PC-3 (cell line): ENCODE measurements at regions not wholly inside any gene's neighbourhood (a gene's known extent, or its start where the extent isn't known, plus 50 kb on each side); places are given as distances from the start of the nearest gene placed in this dataset.

Experiments
- ATAC-seq: fragments of 200-7000 bp; cut with Tn5 transposase; 2 replicates; pipeline ENCODE4 v1.9.1; 2020; ENCODE audit warnings: mild to moderate bottlenecking, moderate library complexity
- BruUV-seq: library from RNA; stranded (reverse); fragments of 400-500 nt; replicated peaks from 2 replicates; lab custom pipeline; 2021; lab: Mats Ljungman, UMichigan
- CTCF ChIA-PET: fragments of 300-600 bp; sonication (Branson Sonifier 250); formaldehyde crosslinking; loops from one replicate; lab custom pipeline; 2022; ENCODE audit warnings: antibody characterized with exemption; lab: Charles Lee
- POLR2A ChIA-PET: fragments of 300-600 bp; sonication (Branson Sonifier 250); formaldehyde crosslinking; loops from one replicate; lab custom pipeline; 2022; ENCODE audit warnings: antibody characterized with exemption; ENCODE audit not compliant: unreplicated experiment; lab: Charles Lee
- DNase-seq: peaks from one replicate; pipeline ENCODE4 v3.0.0-alpha.2; 2015
- H2AFZ ChIP-seq: fragments of 300-600 bp; sonication (generic); 2 replicates; pipeline ENCODE4 v1.6.0; 2016; ENCODE audit warnings: antibody characterized with exemption, low read length
- H3F3A ChIP-seq: fragments of 300-600 bp; sonication (generic); one replicate; pipeline ENCODE4 v1.6.0; 2017; ENCODE audit warnings: antibody characterized with exemption, low read length, control low read depth, mild to moderate bottlenecking; ENCODE audit not compliant: unreplicated experiment
- H3K27ac ChIP-seq: fragments of 300-600 bp; sonication (generic); 2 replicates; pipeline ENCODE4 v1.5.1; 2016; ENCODE audit warnings: mild to moderate bottlenecking, low read length
- H3K27me3 ChIP-seq: fragments of 300-600 bp; sonication (generic); 2 replicates; pipeline ENCODE4 v1.6.1; 2016; ENCODE audit warnings: low read length, mixed read lengths
- H3K36me3 ChIP-seq: fragments of 300-600 bp; sonication (generic); 2 replicates; pipeline ENCODE4 v1.6.1; 2016; ENCODE audit warnings: low read depth, mixed run types, low read length, mixed read lengths
- H3K4me1 ChIP-seq: fragments of 300-600 bp; sonication (generic); 2 replicates; pipeline ENCODE4 v1.5.1; 2016; ENCODE audit warnings: low read length; ENCODE audit not compliant: insufficient read depth
- H3K4me2 ChIP-seq: fragments of 300-600 bp; sonication (generic); 2 replicates; pipeline ENCODE4 v1.6.0; 2016; ENCODE audit warnings: low read length
- H3K4me3 ChIP-seq: fragments of 300-600 bp; sonication (generic); 2 replicates; pipeline ENCODE4 v1.5.1; 2016; ENCODE audit warnings: mild to moderate bottlenecking, low read length, mixed read lengths
- H3K79me2 ChIP-seq: fragments of 300-600 bp; sonication (generic); 2 replicates; pipeline ENCODE4 v1.6.1; 2017; ENCODE audit warnings: low read length, mixed read lengths
- H3K9ac ChIP-seq: fragments of 300-600 bp; sonication (generic); 2 replicates; pipeline ENCODE4 v1.6.0; 2016; ENCODE audit warnings: mild to moderate bottlenecking, low read length
- H3K9me2 ChIP-seq: fragments of 300-600 bp; sonication (generic); replicated peaks from 2 replicates; pipeline ENCODE4 v1.6.1; 2016; ENCODE audit warnings: mixed run types, low read length, mixed read lengths
- H3K9me3 ChIP-seq: fragments of 300-600 bp; sonication (generic); 2 replicates; pipeline ENCODE4 v1.6.1; 2016; ENCODE audit warnings: low read length, mixed read lengths
- H4K20me1 ChIP-seq: fragments of 300-600 bp; sonication (generic); 2 replicates; pipeline ENCODE4 v1.6.1; 2016; ENCODE audit warnings: low read length, mixed read lengths
- CTCF ChIP-seq: fragments of 300-600 bp; sonication (generic); conservative IDR thresholded peaks from 2 replicates; pipeline ENCODE4 v1.5.1; 2017; ENCODE audit warnings: antibody characterized with exemption, low read depth, mild to moderate bottlenecking, low read length
- EZH2 ChIP-seq: fragments of 300-600 bp; sonication (generic); IDR thresholded peaks from one replicate; pipeline ENCODE4 v1.6.1; 2017; ENCODE audit warnings: antibody characterized with exemption, mild to moderate bottlenecking, low read length; ENCODE audit not compliant: unreplicated experiment
- EZH2phosphoT487 ChIP-seq: fragments of 300-600 bp; sonication (generic); IDR thresholded peaks from 2 replicates; pipeline ENCODE4 v1.6.1; 2018; ENCODE audit warnings: mild to moderate bottlenecking, antibody characterized with exemption, low read length, borderline replicate concordance
- intact Hi-C: fragments of 100-400 bp; cut with micrococcal nuclease; formaldehyde crosslinking; loops from 2 replicates; pipeline ENCODE4 v1.9.0; 2023

- Histone ChIP-seq H3K9me2 (no peaks in the 10 kb centered on the region), H3K79me2 (no peaks in the 10 kb centered on the region), H3K4me3 (no peak overlapping the region), H3K36me3 (no peaks in the 10 kb centered on the region), H3K9ac (no peak overlapping the region), H4K20me1 (no peaks in the 10 kb centered on the region), H3F3A (no peaks in the 10 kb centered on the region), H3K4me1 (no peaks in the 10 kb centered on the region), H3K9me3 (no peaks in the 10 kb centered on the region), H2AFZ (no peak overlapping the region), H3K4me2 (no peak overlapping the region), H3K27ac (no peak overlapping the region), H3K27me3 (no peaks in the 10 kb centered on the region)
- ChIA-PET CTCF (no interaction called here), POLR2A (no interaction called here)
- TF ChIP-seq EZH2phosphoT487 (no peak), CTCF (no peak), EZH2 (no peak)
- no TSS peak for BruUV-seq
- no peak for ATAC-seq
- DNase-seq = no peak
- intact Hi-C loops = no loop called here
These were observed 676.8 kb downstream of the RAPGEF2 start for GRCh38 chr4:159779716-159780115.

GRCh38 chr4:159780196-159780922 is 677.5 kb downstream of the RAPGEF2 start:
- Histone ChIP-seq H3K36me3 (no peaks in the 10 kb centered on the region), H3K9me2 (no peaks in the 10 kb centered on the region), H3K27ac (no peak overlapping the region), H4K20me1 (no peaks in the 10 kb centered on the region), H2AFZ (no peak overlapping the region), H3K9me3 (no peaks in the 10 kb centered on the region), H3K27me3 (no peaks in the 10 kb centered on the region), H3K79me2 (no peaks in the 10 kb centered on the region), H3K9ac (no peak overlapping the region), H3F3A (no peaks in the 10 kb centered on the region), H3K4me3 (no peak overlapping the region), H3K4me2 (no peak overlapping the region), H3K4me1 (no peaks in the 10 kb centered on the region)
- no peak for TF ChIP-seq EZH2
- TF ChIP-seq CTCF = no peak
- no peak for TF ChIP-seq EZH2phosphoT487
- DNase-seq = no peak
- BruUV-seq = no TSS peak
- POLR2A ChIA-PET = no interaction called here
- CTCF ChIA-PET = no interaction called here
- intact Hi-C loops = no loop called here
- no peak for ATAC-seq

GRCh38 chr4:159787901-159788300 is 685.0 kb downstream of the RAPGEF2 start:
- Histone ChIP-seq H3K4me1 (no peaks in the 10 kb centered on the region), H3K9me3 (no peaks in the 10 kb centered on the region), H2AFZ (no peak overlapping the region), H3K36me3 (no peaks in the 10 kb centered on the region), H3K27me3 (no peaks in the 10 kb centered on the region), H3K27ac (peak overlapping the region; percentile 40; the same call in 1 of the 2 replicates), H3K4me3 (no peak overlapping the region), H4K20me1 (no peaks in the 10 kb centered on the region), H3K9ac (no peak overlapping the region), H3K9me2 (no peaks in the 10 kb centered on the region), H3K4me2 (no peak overlapping the region), H3F3A (no peaks in the 10 kb centered on the region), H3K79me2 (no peaks in the 10 kb centered on the region)
- CTCF ChIA-PET = no interaction called here
- intact Hi-C loops = no loop called here
- TF ChIP-seq CTCF (no peak), EZH2 (no peak), EZH2phosphoT487 (no peak)
- ATAC-seq (peak; percentile 45), DNase-seq (peak; percentile 50)
- POLR2A ChIA-PET = no interaction called here
- no TSS peak for BruUV-seq
